ENCODE measurements at regions not wholly inside any gene's neighbourhood (a gene's known extent, or its start where the extent isn't known, plus 50 kb on each side); places are given as distances from the start of the nearest gene placed in this dataset.

DNA sequence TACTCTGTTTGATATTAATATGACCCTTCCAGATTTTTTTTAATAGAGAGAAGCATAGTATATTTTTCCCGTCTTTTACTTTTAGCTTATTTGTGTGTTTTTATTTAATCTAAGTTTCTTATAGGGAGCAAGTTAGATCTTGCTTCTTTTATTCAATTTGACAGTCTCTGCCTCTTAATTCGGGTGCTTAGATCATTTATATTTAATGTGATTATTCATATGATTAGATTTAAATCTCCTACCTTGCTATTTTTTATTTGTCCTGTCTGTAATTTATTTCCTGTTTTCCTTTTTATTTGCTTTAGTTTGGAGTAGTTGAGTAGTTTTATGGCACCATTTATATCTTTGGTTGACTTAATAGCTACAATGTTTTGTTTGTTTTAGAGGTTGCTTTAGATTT lies 66.1 kb downstream of the GJD2 start (continued):
- TF ChIP-seq, protein P1, sequence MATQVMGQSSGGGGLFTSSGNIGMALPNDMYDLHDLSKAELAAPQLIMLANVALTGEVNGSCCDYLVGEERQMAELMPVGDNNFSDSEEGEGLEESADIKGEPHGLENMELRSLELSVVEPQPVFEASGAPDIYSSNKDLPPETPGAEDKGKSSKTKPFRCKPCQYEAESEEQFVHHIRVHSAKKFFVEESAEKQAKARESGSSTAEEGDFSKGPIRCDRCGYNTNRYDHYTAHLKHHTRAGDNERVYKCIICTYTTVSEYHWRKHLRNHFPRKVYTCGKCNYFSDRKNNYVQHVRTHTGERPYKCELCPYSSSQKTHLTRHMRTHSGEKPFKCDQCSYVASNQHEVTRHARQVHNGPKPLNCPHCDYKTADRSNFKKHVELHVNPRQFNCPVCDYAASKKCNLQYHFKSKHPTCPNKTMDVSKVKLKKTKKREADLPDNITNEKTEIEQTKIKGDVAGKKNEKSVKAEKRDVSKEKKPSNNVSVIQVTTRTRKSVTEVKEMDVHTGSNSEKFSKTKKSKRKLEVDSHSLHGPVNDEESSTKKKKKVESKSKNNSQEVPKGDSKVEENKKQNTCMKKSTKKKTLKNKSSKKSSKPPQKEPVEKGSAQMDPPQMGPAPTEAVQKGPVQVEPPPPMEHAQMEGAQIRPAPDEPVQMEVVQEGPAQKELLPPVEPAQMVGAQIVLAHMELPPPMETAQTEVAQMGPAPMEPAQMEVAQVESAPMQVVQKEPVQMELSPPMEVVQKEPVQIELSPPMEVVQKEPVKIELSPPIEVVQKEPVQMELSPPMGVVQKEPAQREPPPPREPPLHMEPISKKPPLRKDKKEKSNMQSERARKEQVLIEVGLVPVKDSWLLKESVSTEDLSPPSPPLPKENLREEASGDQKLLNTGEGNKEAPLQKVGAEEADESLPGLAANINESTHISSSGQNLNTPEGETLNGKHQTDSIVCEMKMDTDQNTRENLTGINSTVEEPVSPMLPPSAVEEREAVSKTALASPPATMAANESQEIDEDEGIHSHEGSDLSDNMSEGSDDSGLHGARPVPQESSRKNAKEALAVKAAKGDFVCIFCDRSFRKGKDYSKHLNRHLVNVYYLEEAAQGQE (IDR thresholded peaks at IDR 0.05) = no peak
- TF ChIP-seq SMC3 (IDR thresholded peaks at IDR 0.05) (no peak), POLR2AphosphoS2 (conservative IDR thresholded peaks at IDR 0.05; ENCODE audit: low read length) (no peak), RAD21 (conservative IDR thresholded peaks at IDR 0.05 in 1 of 2, IDR thresholded peaks at IDR 0.05 in 1 of 2) (no peak), SREBF2 (IDR thresholded peaks at IDR 0.05) (no peak)

DNA sequence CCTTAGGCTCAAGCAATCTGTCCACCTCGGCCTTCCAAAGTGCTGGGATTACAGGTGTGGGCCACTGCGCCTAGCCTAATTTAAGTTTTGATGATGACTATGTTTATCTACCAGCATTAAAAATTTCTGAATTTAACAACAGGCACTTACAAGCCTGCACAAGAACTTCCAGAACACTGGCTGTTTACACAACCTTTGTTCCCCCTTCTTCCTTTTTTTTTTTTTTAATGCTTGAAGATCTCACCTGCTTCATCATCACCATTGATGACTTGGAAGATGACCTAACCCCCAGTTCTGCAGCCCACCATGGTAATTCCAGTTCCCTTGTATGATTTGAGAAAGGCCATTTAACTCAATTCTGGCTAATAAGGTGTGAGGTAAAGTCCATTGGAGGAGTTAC lies 70.4 kb downstream of the GJD2 start:
- TF ChIP-seq JUN (IDR thresholded peaks at IDR 0.05) = no peak
- TF ChIP-seq, protein P1 (IDR thresholded peaks at IDR 0.05) = no peak
- no peak for TF ChIP-seq ZFP36 (IDR thresholded peaks at IDR 0.05; ENCODE audit: borderline replicate concordance, partially characterized antibody)
- TF ChIP-seq, protein P2, sequence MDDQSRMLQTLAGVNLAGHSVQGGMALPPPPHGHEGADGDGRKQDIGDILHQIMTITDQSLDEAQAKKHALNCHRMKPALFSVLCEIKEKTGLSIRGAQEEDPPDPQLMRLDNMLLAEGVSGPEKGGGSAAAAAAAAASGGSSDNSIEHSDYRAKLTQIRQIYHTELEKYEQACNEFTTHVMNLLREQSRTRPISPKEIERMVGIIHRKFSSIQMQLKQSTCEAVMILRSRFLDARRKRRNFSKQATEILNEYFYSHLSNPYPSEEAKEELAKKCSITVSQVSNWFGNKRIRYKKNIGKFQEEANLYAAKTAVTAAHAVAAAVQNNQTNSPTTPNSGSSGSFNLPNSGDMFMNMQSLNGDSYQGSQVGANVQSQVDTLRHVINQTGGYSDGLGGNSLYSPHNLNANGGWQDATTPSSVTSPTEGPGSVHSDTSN (IDR thresholded peaks at IDR 0.05) = no peak
- no peak for TF ChIP-seq BHLHE40 (IDR thresholded peaks at IDR 0.05; ENCODE audit: low read depth, low read length)
- no peak for TF ChIP-seq CBX2 (IDR thresholded peaks at IDR 0.05; ENCODE audit: borderline replicate concordance, low read depth)
- TF ChIP-seq, protein P3, sequence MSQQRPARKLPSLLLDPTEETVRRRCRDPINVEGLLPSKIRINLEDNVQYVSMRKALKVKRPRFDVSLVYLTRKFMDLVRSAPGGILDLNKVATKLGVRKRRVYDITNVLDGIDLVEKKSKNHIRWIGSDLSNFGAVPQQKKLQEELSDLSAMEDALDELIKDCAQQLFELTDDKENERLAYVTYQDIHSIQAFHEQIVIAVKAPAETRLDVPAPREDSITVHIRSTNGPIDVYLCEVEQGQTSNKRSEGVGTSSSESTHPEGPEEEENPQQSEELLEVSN (IDR thresholded peaks at IDR 0.05; ENCODE audit: borderline replicate concordance, low read depth) = no peak
- TF ChIP-seq JUNB (IDR thresholded peaks at IDR 0.05) = no peak
- TF ChIP-seq ESRRA (IDR thresholded peaks at IDR 0.05; ENCODE audit: borderline replicate concordance, low read length) = no peak
- TF ChIP-seq ZSCAN20 (CRISPR knock-in tag; IDR thresholded peaks at IDR 0.05) = no peak
- no peak for TF ChIP-seq KDM5A (IDR thresholded peaks at IDR 0.05)
- TF ChIP-seq RARB (CRISPR knock-in tag; IDR thresholded peaks at IDR 0.05) = no peak
- TF ChIP-seq EHMT2 (IDR thresholded peaks at IDR 0.05; ENCODE audit: low read depth) = no peak
- TF ChIP-seq FOXS1 (CRISPR knock-in tag; IDR thresholded peaks at IDR 0.05) = no peak
- TF ChIP-seq FOSL2 (IDR thresholded peaks at IDR 0.05) = no peak
- no peak for TF ChIP-seq FOSL2 (CRISPR knock-in tag; IDR thresholded peaks at IDR 0.05)
- TF ChIP-seq RAD21 (conservative IDR thresholded peaks at IDR 0.05 in 1 of 2, IDR thresholded peaks at IDR 0.05 in 1 of 2) = no peak

More for the DNA sequence above, 70.4 kb downstream of the GJD2 start:
- WGBS (ENCODE audit: missing lambda C conversion rate) = 36% methylated on average over 2 of the region's 2 CpGs
- ATAC-seq (no peak), DNase-seq (ENCODE audit: low read depth in 1 of 2, low spot score in 1 of 2) (no peak), FAIRE-seq (no peak)
- ChIA-PET POLR2A (no interaction called here), CTCF (interaction anchor here (0.5 kb wide), 1 partner anchor 17 kb away, joined by 3 read pairs; no protein-coding TSS in a partner anchor)
- Histone ChIP-seq H3K4me2 (no peak overlapping the region), H3K9me3 (peaks cover 4% of the 10 kb centered on the region; the same call in 1 of the 3 replicates), H3K27ac (no peak overlapping the region), H3K4me3 (no peak overlapping the region), H3K4me1 (no peaks in the 10 kb centered on the region)

Data from A549 (cell line).